IMR-90 (cell line): ENCODE measurements at regions not wholly inside any gene's neighbourhood (a gene's known extent, or its start where the extent isn't known, plus 50 kb on each side); places are given as distances from the start of the nearest gene placed in this dataset.

Experiments used
- ATAC-seq: fragments of 200-7000 bp; cut with Tn5 transposase; 2 replicates; pipeline ENCODE4 v1.9.1; 2020; ENCODE audit warnings: low read depth, mild to moderate bottlenecking, moderate library complexity
- BruUV-seq: library from RNA; stranded (reverse); fragments of 400-500 nt; replicated peaks from 2 replicates; lab custom pipeline; 2021; lab: Mats Ljungman, UMichigan
- CTCF ChIA-PET: fragments of 300-600 bp; formaldehyde crosslinking; extraction: SDS; loops from one replicate; lab custom pipeline; 2021; ENCODE audit warnings: antibody characterized with exemption; lab: Yijun Ruan, JAX
- POLR2A ChIA-PET: fragments of 300-600 bp; sonication (Branson Sonifier 250); formaldehyde crosslinking; loops from one replicate; lab custom pipeline; 2022; ENCODE audit warnings: antibody characterized with exemption; ENCODE audit not compliant: unreplicated experiment; lab: Charles Lee
- DNase-seq: peaks from one replicate; pipeline ENCODE4 v3.0.0; 2013
- H2AFZ ChIP-seq: replicated peaks from 2 replicates; pipeline ENCODE3; 2013; ENCODE audit warnings: low read length, mild to moderate bottlenecking; ENCODE audit not compliant: poor library complexity
- H2AK5ac ChIP-seq: 2 replicates; pipeline ENCODE4 v1.6.1; 2013; ENCODE audit warnings: low read depth, low read length, inconsistent platforms
- H2AK9ac ChIP-seq: replicated peaks from 2 replicates; pipeline ENCODE3; 2013; ENCODE audit warnings: mild to moderate bottlenecking, low read depth, low read length, moderate library complexity; ENCODE audit not compliant: poor library complexity
- H2BK120ac ChIP-seq: 2 replicates; pipeline ENCODE4 v1.6.1; 2013; ENCODE audit warnings: low read depth, low read length, inconsistent platforms
- H2BK15ac ChIP-seq: 3 replicates; pipeline ENCODE4 v1.6.1; 2013; ENCODE audit warnings: low read depth, low read length, inconsistent platforms
- H2BK20ac ChIP-seq: 2 replicates; pipeline ENCODE4 v1.6.1; 2013; ENCODE audit warnings: low read depth, mild to moderate bottlenecking, inconsistent platforms, low read length, moderate library complexity
- H2BK5ac ChIP-seq: 2 replicates; pipeline ENCODE4 v1.6.1; 2013; ENCODE audit warnings: mild to moderate bottlenecking, low read depth, low read length, inconsistent platforms; ENCODE audit not compliant: poor library complexity, severe bottlenecking
- H3K14ac ChIP-seq: replicated peaks from 2 replicates; pipeline ENCODE4 v1.6.1; 2013; ENCODE audit warnings: low read depth, low read length, inconsistent platforms
- H3K18ac ChIP-seq: 2 replicates; pipeline ENCODE4 v1.6.1; 2013; ENCODE audit warnings: low read depth, low read length, control low read depth
- H3K23ac ChIP-seq: 2 replicates; pipeline ENCODE4 v1.6.1; 2013; ENCODE audit warnings: low read depth, low read length, inconsistent platforms
- H3K27ac ChIP-seq: 2 replicates; pipeline ENCODE4 v1.5.1; 2013; ENCODE audit warnings: mild to moderate bottlenecking, control low read depth, low read length; ENCODE audit not compliant: insufficient read depth
- H3K27me3 ChIP-seq: 2 replicates; pipeline ENCODE4 v1.6.1; 2013; ENCODE audit warnings: low read length; ENCODE audit not compliant: control insufficient read depth, insufficient read depth
- H3K36me3 ChIP-seq: 2 replicates; pipeline ENCODE4 v1.6.1; 2013; ENCODE audit warnings: low read length, mixed read lengths; ENCODE audit not compliant: control insufficient read depth, insufficient read depth
- H3K4ac ChIP-seq: 2 replicates; pipeline ENCODE4 v1.6.1; 2013; ENCODE audit warnings: low read depth, low read length, inconsistent platforms
- H3K4me1 ChIP-seq: 2 replicates; pipeline ENCODE4 v1.6.1; 2013; ENCODE audit warnings: low read length, mixed read lengths; ENCODE audit not compliant: control insufficient read depth, insufficient read depth
- H3K4me2 ChIP-seq: 2 replicates; pipeline ENCODE4 v1.6.1; 2013; ENCODE audit warnings: low read depth, mild to moderate bottlenecking, control low read depth, low read length, moderate library complexity
- H3K4me3 ChIP-seq: 2 replicates; pipeline ENCODE4 v1.5.1; 2013; ENCODE audit warnings: low read depth, mild to moderate bottlenecking, control low read depth, low read length, moderate library complexity; ENCODE audit not compliant: insufficient read depth
- H3K56ac ChIP-seq: 2 replicates; pipeline ENCODE4 v1.6.1; 2013; ENCODE audit warnings: low read length, inconsistent platforms; ENCODE audit not compliant: insufficient read depth; ENCODE audit errors: extremely low read depth
- H3K79me1 ChIP-seq, 2 experiments: 2 replicates each; pipeline ENCODE4 v1.6.1; 2013; ENCODE audit warnings: low read length in 2 of 2, inconsistent platforms in 1 of 2, low read depth in 1 of 2
- H3K9ac ChIP-seq: 2 replicates; pipeline ENCODE4 v1.6.1; 2013; ENCODE audit warnings: low read depth, low read length, control low read depth
- H3K9me1 ChIP-seq: 2 replicates; pipeline ENCODE4 v1.6.1; 2013; ENCODE audit warnings: low read length, inconsistent platforms; ENCODE audit not compliant: insufficient read depth
- H3K9me3 ChIP-seq: 2 replicates; pipeline ENCODE4 v1.6.1; 2013; ENCODE audit warnings: low read length; ENCODE audit not compliant: control insufficient read depth, insufficient read depth
- H4K20me1 ChIP-seq: 2 replicates; pipeline ENCODE4 v1.6.1; 2013; ENCODE audit warnings: low read length, inconsistent platforms; ENCODE audit not compliant: insufficient read depth
- H4K5ac ChIP-seq: 2 replicates; pipeline ENCODE4 v1.6.1; 2013; ENCODE audit warnings: mild to moderate bottlenecking, low read depth, low read length, control low read depth
- H4K8ac ChIP-seq, 2 experiments: 2 replicates each; pipeline ENCODE4 v1.6.1; 2013; ENCODE audit warnings: low read depth in 2 of 2, low read length in 2 of 2, control low read depth in 1 of 2, inconsistent platforms in 1 of 2
- H4K91ac ChIP-seq: 2 replicates; pipeline ENCODE4 v1.6.1; 2013; ENCODE audit warnings: low read depth, low read length, inconsistent platforms; ENCODE audit not compliant: insufficient read depth
- CEBPB ChIP-seq: IDR thresholded peaks from 2 replicates; pipeline ENCODE4 v1.6.1; 2012; ENCODE audit warnings: low read depth, low read length, improper control_type of control experiment
- CHD1 ChIP-seq: IDR thresholded peaks from 2 replicates; pipeline ENCODE4 v1.6.1; 2012; ENCODE audit warnings: low read depth, low read length, improper control_type of control experiment
- CTCF ChIP-seq: conservative IDR thresholded peaks from 2 replicates; pipeline ENCODE4 v1.5.1; 2012; ENCODE audit warnings: mild to moderate bottlenecking, low read depth, low read length, improper control_type of control experiment
- ELK1 ChIP-seq: fragments of 150-350 bp; IDR thresholded peaks from 2 replicates; pipeline ENCODE4 v1.6.1; 2016; ENCODE audit warnings: low read depth, mild to moderate bottlenecking, low read length, moderate library complexity, borderline replicate concordance
- FOS ChIP-seq: fragments of 150-350 bp; IDR thresholded peaks from 2 replicates; pipeline ENCODE4 v1.6.1; 2016; ENCODE audit warnings: low read depth, low read length
- MAFK ChIP-seq: IDR thresholded peaks from 2 replicates; pipeline ENCODE4 v1.6.1; 2012; ENCODE audit warnings: low read depth, low read length, improper control_type of control experiment
- MAZ ChIP-seq: IDR thresholded peaks from 2 replicates; pipeline ENCODE4 v1.6.1; 2012; ENCODE audit warnings: low read depth, mild to moderate bottlenecking, low read length, improper control_type of control experiment, moderate library complexity, borderline replicate concordance
- MXI1 ChIP-seq: IDR thresholded peaks from 2 replicates; pipeline ENCODE4 v1.6.1; 2012; ENCODE audit warnings: low read depth, mild to moderate bottlenecking, low read length, moderate library complexity, borderline replicate concordance
- NFE2L2 ChIP-seq: fragments of 150-350 bp; IDR thresholded peaks from 2 replicates; pipeline ENCODE4 v1.6.1; 2016; ENCODE audit warnings: low read depth, mild to moderate bottlenecking, low read length
- POLR2A ChIP-seq: IDR thresholded peaks from 2 replicates; pipeline ENCODE4 v1.6.1; 2012; ENCODE audit warnings: mild to moderate bottlenecking, low read depth, low read length
- RCOR1 ChIP-seq: IDR thresholded peaks from 2 replicates; pipeline ENCODE4 v1.6.1; 2012; ENCODE audit warnings: mild to moderate bottlenecking, low read length, improper control_type of control experiment; ENCODE audit not compliant: insufficient replicate concordance
- RFX5 ChIP-seq: IDR thresholded peaks from 2 replicates; pipeline ENCODE4 v1.8.0; 2012; ENCODE audit warnings: low read depth, mild to moderate bottlenecking, low read length, moderate library complexity
- SMC3 ChIP-seq: fragments of 150-350 bp; IDR thresholded peaks from 2 replicates; pipeline ENCODE4 v1.6.1; 2016; ENCODE audit warnings: low read depth, mild to moderate bottlenecking, antibody characterized with exemption, low read length, moderate library complexity
- USF2 ChIP-seq: fragments of 150-350 bp; IDR thresholded peaks from 2 replicates; pipeline ENCODE4 v1.6.1; 2017; ENCODE audit warnings: mild to moderate bottlenecking, antibody characterized with exemption, low read length, low read depth
- dilution Hi-C: fragments of 300-500 bp; cut with HindIII; formaldehyde crosslinking; loops from one replicate; pipeline ENCODE4 v1.14.3; 2018; ENCODE audit warnings: low sequenced_read_pairs; ENCODE audit not compliant: unreplicated experiment
- in situ Hi-C: fragments of 300-500 bp; cut with MboI; formaldehyde crosslinking; loops from 3 replicates; pipeline ENCODE4 v1.14.3; 2019; ENCODE audit warnings: low sequenced_read_pairs, inconsistent platforms, mixed read lengths
- intact Hi-C: fragments of 100-400 bp; cut with micrococcal nuclease; formaldehyde crosslinking; loops from 2 replicates; pipeline ENCODE4 v1.10.0; 2022

- Histone ChIP-seq H2BK5ac (no peak overlapping the region), H4K8ac (no peak overlapping the region), H3K9me1 (no peaks in the 10 kb centered on the region), H3K23ac (no peak overlapping the region), H3K79me1 (no peaks in the 10 kb centered on the region), H2BK20ac (no peak overlapping the region), H3K4me2 (no peak overlapping the region), H4K20me1 (no peaks in the 10 kb centered on the region), H3K14ac (no peak overlapping the region), H3K9me3 (no peaks in the 10 kb centered on the region), H2AK9ac (no peak overlapping the region), H2BK120ac (no peak overlapping the region), H3K56ac (no peak overlapping the region), H4K91ac (no peak overlapping the region), H2BK15ac (no peak overlapping the region), H2AFZ (no peak overlapping the region), H4K5ac (no peak overlapping the region), H3K4ac (no peak overlapping the region), H3K18ac (no peak overlapping the region), H3K4me1 (no peaks in the 10 kb centered on the region), H3K27ac (no peak overlapping the region), H3K9ac (no peak overlapping the region), H3K4me3 (no peak overlapping the region), H3K36me3 (no peaks in the 10 kb centered on the region), H2AK5ac (no peak overlapping the region), H3K27me3 (no peaks in the 10 kb centered on the region)
- ATAC-seq (no peak), DNase-seq (no peak)
- dilution Hi-C loops: no loop called here
- BruUV-seq: no TSS peak
- in situ Hi-C loops: no loop called here
- POLR2A ChIA-PET: no interaction called here
- CTCF ChIA-PET: no interaction called here
- intact Hi-C loops: no loop called here
- TF ChIP-seq POLR2A (no peak), MAFK (no peak), CHD1 (no peak), FOS (no peak), RFX5 (no peak), MAZ (no peak), CEBPB (no peak), MXI1 (no peak), CTCF (no peak), NFE2L2 (no peak), SMC3 (no peak), ELK1 (no peak), RCOR1 (no peak), USF2 (no peak)
Measured at GRCh38 chr7:85916016-85916415, 727.7 kb upstream of the GRM3 start.
